ENCODE measurements at regions not wholly inside any gene's neighbourhood (a gene's known extent, or its start where the extent isn't known, plus 50 kb on each side); places are given as distances from the start of the nearest gene placed in this dataset.

DNA sequence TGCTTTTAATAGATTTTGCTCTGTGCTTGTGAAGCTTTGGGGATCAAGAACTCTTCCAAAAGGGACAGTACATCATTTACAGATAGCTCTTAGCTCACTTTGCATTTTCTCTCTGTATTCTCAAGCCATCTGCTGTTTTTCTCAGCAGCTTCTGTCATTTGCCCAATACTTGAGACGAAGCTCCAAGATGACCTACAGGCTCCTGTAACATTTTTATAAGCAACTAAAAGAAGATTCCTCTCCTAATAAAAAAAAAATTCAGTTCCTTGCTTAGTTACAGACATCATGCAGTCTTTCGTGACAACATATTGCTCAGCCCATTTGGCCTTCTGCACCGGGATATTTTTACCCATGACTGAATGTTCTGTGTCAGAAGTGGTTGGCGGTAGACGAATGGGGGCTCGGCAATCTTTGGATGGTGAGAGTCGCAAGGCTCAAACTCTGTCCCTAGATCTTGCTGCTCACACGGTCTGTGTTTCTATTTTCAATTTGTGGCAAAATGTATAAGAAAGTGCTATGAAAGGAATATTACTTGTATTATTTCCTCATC is 215.6 kb downstream of the FSCB start:
- TF ChIP-seq, protein P1, sequence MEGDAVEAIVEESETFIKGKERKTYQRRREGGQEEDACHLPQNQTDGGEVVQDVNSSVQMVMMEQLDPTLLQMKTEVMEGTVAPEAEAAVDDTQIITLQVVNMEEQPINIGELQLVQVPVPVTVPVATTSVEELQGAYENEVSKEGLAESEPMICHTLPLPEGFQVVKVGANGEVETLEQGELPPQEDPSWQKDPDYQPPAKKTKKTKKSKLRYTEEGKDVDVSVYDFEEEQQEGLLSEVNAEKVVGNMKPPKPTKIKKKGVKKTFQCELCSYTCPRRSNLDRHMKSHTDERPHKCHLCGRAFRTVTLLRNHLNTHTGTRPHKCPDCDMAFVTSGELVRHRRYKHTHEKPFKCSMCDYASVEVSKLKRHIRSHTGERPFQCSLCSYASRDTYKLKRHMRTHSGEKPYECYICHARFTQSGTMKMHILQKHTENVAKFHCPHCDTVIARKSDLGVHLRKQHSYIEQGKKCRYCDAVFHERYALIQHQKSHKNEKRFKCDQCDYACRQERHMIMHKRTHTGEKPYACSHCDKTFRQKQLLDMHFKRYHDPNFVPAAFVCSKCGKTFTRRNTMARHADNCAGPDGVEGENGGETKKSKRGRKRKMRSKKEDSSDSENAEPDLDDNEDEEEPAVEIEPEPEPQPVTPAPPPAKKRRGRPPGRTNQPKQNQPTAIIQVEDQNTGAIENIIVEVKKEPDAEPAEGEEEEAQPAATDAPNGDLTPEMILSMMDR (IDR thresholded peaks at IDR 0.05; ENCODE audit: low read depth, low read length): no peak
- TF ChIP-seq, protein P2, sequence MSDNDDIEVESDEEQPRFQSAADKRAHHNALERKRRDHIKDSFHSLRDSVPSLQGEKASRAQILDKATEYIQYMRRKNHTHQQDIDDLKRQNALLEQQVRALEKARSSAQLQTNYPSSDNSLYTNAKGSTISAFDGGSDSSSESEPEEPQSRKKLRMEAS (IDR thresholded peaks at IDR 0.05; ENCODE audit: low read depth, low read length): no peak
- no peak for TF ChIP-seq MYC (IDR thresholded peaks at IDR 0.05; ENCODE audit: low read depth, low read length)
- TF ChIP-seq POLR2A (IDR thresholded peaks at IDR 0.05; ENCODE audit: extremely low read depth, insufficient read length): no peak

Measured in NB4 (cell line).